Tibial nerve (tissue), 3 donors: ENCODE measurements at regions not wholly inside any gene's neighbourhood (a gene's known extent, or its start where the extent isn't known, plus 50 kb on each side); places are given as distances from the start of the nearest gene placed in this dataset.

Experiments used
- CTCF ChIP-seq, 5 experiments: fragments of 200-600 bp in 3 of 5; fragments of 450-650 bp in 2 of 5; sonication (generic) in 3 of 5; IDR thresholded peaks; one replicate each; pipeline ENCODE4 v1.5.1; 2016 to 2019; ENCODE audit warnings: antibody characterized with exemption in 5 of 5, mild to moderate bottlenecking in 3 of 5, moderate library complexity in 2 of 5
- POLR2A ChIP-seq, 2 donors: fragments of 450-650 bp; IDR thresholded peaks; one replicate each; pipeline ENCODE4 v1.6.1; 2017; ENCODE audit warnings: antibody characterized with exemption in 2 of 2, mild to moderate bottlenecking in 2 of 2, moderate library complexity in 2 of 2

DNA sequence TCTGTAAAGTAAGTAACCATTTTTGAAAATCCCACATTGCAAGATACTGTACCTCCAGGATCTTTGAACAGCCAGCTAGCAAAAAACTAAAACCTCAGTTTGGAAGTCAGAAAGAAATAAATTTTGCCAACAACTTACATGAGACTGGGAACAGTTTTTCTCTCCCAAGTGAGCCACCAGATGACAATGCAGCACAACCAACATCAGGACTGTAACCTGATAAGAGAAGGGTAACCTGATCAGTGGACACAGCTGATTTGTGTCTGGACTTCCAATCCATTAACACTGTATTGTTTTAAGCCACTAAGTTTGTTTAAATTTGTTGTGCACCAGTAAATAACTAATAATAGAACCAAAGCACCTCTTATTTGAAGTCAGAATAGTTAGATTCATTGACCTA, 923.3 kb downstream of the FAT4 start:
- no peak for TF ChIP-seq CTCF (IDR thresholded peaks at IDR 0.05)
- no peak for TF ChIP-seq POLR2A (IDR thresholded peaks at IDR 0.05)
